GM18511 (cell line): ENCODE measurements at regions not wholly inside any gene's neighbourhood (a gene's known extent, or its start where the extent isn't known, plus 50 kb on each side); places are given as distances from the start of the nearest gene placed in this dataset.

Experiments used
- ATAC-seq: cut with Tn5 transposase; IDR thresholded peaks from one replicate; pipeline ENCODE4 v1.9.1; 2021; ENCODE audit warnings: mild to moderate bottlenecking, moderate library complexity; ENCODE audit not compliant: unreplicated experiment

- ATAC-seq = no peak
These were observed 524.6 kb upstream of the SLIT2 start for GRCh38 chr4:19727141-19727540.

GRCh38 chr4:19725130-19725529 is 526.6 kb upstream of the SLIT2 start:
- ATAC-seq = no peak

- no peak for ATAC-seq
These were observed 529.3 kb upstream of the SLIT2 start for GRCh38 chr4:19722404-19722803.

- no peak for ATAC-seq
These were observed 530.1 kb upstream of the SLIT2 start for GRCh38 chr4:19721587-19721986.

- ATAC-seq = no peak
These were observed 531.1 kb upstream of the SLIT2 start for GRCh38 chr4:19720610-19721009.

GRCh38 chr4:19720190-19720589 is 531.5 kb upstream of the SLIT2 start:
- ATAC-seq = no peak

- no peak for ATAC-seq
These were observed 539.8 kb upstream of the SLIT2 start for GRCh38 chr4:19711871-19712270.

GRCh38 chr4:19707876-19708275 is 543.8 kb upstream of the SLIT2 start:
- no peak for ATAC-seq

GRCh38 chr4:19703391-19703790 is 548.3 kb upstream of the SLIT2 start:
- no peak for ATAC-seq

- no peak for ATAC-seq
These were observed 550.7 kb upstream of the SLIT2 start for GRCh38 chr4:19700992-19701391.

- ATAC-seq = no peak
These were observed 552.7 kb upstream of the SLIT2 start for GRCh38 chr4:19698961-19699360.

- ATAC-seq = no peak
These were observed 556.9 kb upstream of the SLIT2 start for GRCh38 chr4:19694812-19695211.

- no peak for ATAC-seq
These were observed 557.7 kb upstream of the SLIT2 start for GRCh38 chr4:19693936-19694570.

- no peak for ATAC-seq
These were observed 562.2 kb upstream of the SLIT2 start for GRCh38 chr4:19689511-19689910.

- ATAC-seq = no peak
These were observed 565.2 kb upstream of the SLIT2 start for GRCh38 chr4:19686456-19686855.

- no peak for ATAC-seq
These were observed 567.6 kb upstream of the SLIT2 start for GRCh38 chr4:19684084-19684483.

- ATAC-seq = no peak
These were observed 568.3 kb upstream of the SLIT2 start for GRCh38 chr4:19683426-19683825.

- ATAC-seq = no peak
These were observed 574.5 kb upstream of the SLIT2 start for GRCh38 chr4:19677211-19677610.

- ATAC-seq = no peak
These were observed 576.4 kb upstream of the SLIT2 start for GRCh38 chr4:19675172-19675811.

GRCh38 chr4:19659101-19659500 is 592.6 kb upstream of the SLIT2 start:
- no peak for ATAC-seq

GRCh38 chr4:19657856-19658255 is 593.8 kb upstream of the SLIT2 start:
- ATAC-seq = no peak

- no peak for ATAC-seq
These were observed 596.0 kb upstream of the SLIT2 start for GRCh38 chr4:19655666-19656065.
